ENCODE measurements at regions not wholly inside any gene's neighbourhood (a gene's known extent, or its start where the extent isn't known, plus 50 kb on each side); places are given as distances from the start of the nearest gene placed in this dataset.
"Not testable (repeated sequence)": the region's sequence is repeated elsewhere in the genome, so short reads cannot be mapped to it uniquely, and the experiment has no call there.

GRCh38 chr15:20344601-20345400 lies 196.8 kb downstream of the GOLGA6L6 start:
- ChIA-PET CTCF (no interaction called here), POLR2A (ENCODE audit: unreplicated experiment) (no interaction called here)
- H3K9me3 ChIP-seq (ENCODE audit: low read length) = peaks cover 60% of the 10 kb centered on the region
- no peak for ATAC-seq
- H3F3A ChIP-seq (ENCODE audit: low read length, unreplicated experiment) = no peaks in the 10 kb centered on the region
- H3K79me2 ChIP-seq (ENCODE audit: low read length) = no peaks in the 10 kb centered on the region
- intact Hi-C loops (cut with micrococcal nuclease) = no loop called here
- H2AFZ ChIP-seq (ENCODE audit: low read length) = no peak overlapping the region
- H3K9ac ChIP-seq (ENCODE audit: low read length) = no peak overlapping the region
- no peak overlapping the region for H3K4me3 ChIP-seq (ENCODE audit: low read length)
- H3K4me2 ChIP-seq (ENCODE audit: low read length) = no peak overlapping the region
- no peak for DNase-seq
- no peaks in the 10 kb centered on the region for H4K20me1 ChIP-seq (ENCODE audit: low read length)
- no peaks in the 10 kb centered on the region; the same call in 1 of the 2 replicates for H3K36me3 ChIP-seq (ENCODE audit: low read depth, low read length)
- BruUV-seq (replicated peaks) = no TSS peak
- TF ChIP-seq CTCF (conservative IDR thresholded peaks at IDR 0.05; ENCODE audit: low read depth, low read length) (no peak), EZH2phosphoT487 (IDR thresholded peaks at IDR 0.05; ENCODE audit: borderline replicate concordance, low read length) (no peak), EZH2 (IDR thresholded peaks at IDR 0.05; ENCODE audit: low read length, unreplicated experiment) (no peak)
- no peaks in the 10 kb centered on the region for H3K4me1 ChIP-seq (ENCODE audit: insufficient read depth, low read length)
- H3K9me2 ChIP-seq (replicated peaks; ENCODE audit: low read length) = no peaks in the 10 kb centered on the region
- no peak overlapping the region for H3K27ac ChIP-seq (ENCODE audit: low read length)
- H3K27me3 ChIP-seq (ENCODE audit: low read length) = no peaks in the 10 kb centered on the region

GRCh38 chr15:20343395-20344211 lies 198.0 kb downstream of the GOLGA6L6 start:
- CTCF ChIA-PET, DNase-seq: not testable (repeated sequence)

GRCh38 chr15:20342601-20343394 lies 198.8 kb downstream of the GOLGA6L6 start:
- DNase-seq; CTCF ChIA-PET; H3K36me3 ChIP-seq (ENCODE audit: low read depth, low read length); H3K4me2 ChIP-seq (ENCODE audit: low read length); intact Hi-C loops (cut with micrococcal nuclease); H4K20me1 ChIP-seq (ENCODE audit: low read length); POLR2A ChIA-PET (ENCODE audit: unreplicated experiment); H3F3A ChIP-seq (ENCODE audit: low read length, unreplicated experiment); H3K79me2 ChIP-seq (ENCODE audit: low read length); H2AFZ ChIP-seq (ENCODE audit: low read length); H3K4me1 ChIP-seq (ENCODE audit: insufficient read depth, low read length); H3K27ac ChIP-seq (ENCODE audit: low read length); H3K9ac ChIP-seq (ENCODE audit: low read length); H3K9me2 ChIP-seq (replicated peaks; ENCODE audit: low read length); ATAC-seq; H3K4me3 ChIP-seq (ENCODE audit: low read length); H3K27me3 ChIP-seq (ENCODE audit: low read length); BruUV-seq (replicated peaks): not testable (repeated sequence)
- peaks cover 53% of the 10 kb centered on the region for H3K9me3 ChIP-seq (ENCODE audit: low read length)

More at GRCh38 chr15:20343395-20344211, 198.0 kb downstream of the GOLGA6L6 start:
- H3K27ac ChIP-seq (ENCODE audit: low read length); H3K4me2 ChIP-seq (ENCODE audit: low read length); BruUV-seq (replicated peaks); H4K20me1 ChIP-seq (ENCODE audit: low read length); H3K27me3 ChIP-seq (ENCODE audit: low read length); ATAC-seq; H2AFZ ChIP-seq (ENCODE audit: low read length); H3K9ac ChIP-seq (ENCODE audit: low read length); H3K9me2 ChIP-seq (replicated peaks; ENCODE audit: low read length); POLR2A ChIA-PET (ENCODE audit: unreplicated experiment); H3K4me3 ChIP-seq (ENCODE audit: low read length); H3K4me1 ChIP-seq (ENCODE audit: insufficient read depth, low read length); intact Hi-C loops (cut with micrococcal nuclease); H3F3A ChIP-seq (ENCODE audit: low read length, unreplicated experiment); H3K36me3 ChIP-seq (ENCODE audit: low read depth, low read length); H3K79me2 ChIP-seq (ENCODE audit: low read length): not testable (repeated sequence)
- H3K9me3 ChIP-seq (ENCODE audit: low read length) = peaks cover 58% of the 10 kb centered on the region
